ENCODE measurements at regions not wholly inside any gene's neighbourhood (a gene's known extent, or its start where the extent isn't known, plus 50 kb on each side); places are given as distances from the start of the nearest gene placed in this dataset.

DNA sequence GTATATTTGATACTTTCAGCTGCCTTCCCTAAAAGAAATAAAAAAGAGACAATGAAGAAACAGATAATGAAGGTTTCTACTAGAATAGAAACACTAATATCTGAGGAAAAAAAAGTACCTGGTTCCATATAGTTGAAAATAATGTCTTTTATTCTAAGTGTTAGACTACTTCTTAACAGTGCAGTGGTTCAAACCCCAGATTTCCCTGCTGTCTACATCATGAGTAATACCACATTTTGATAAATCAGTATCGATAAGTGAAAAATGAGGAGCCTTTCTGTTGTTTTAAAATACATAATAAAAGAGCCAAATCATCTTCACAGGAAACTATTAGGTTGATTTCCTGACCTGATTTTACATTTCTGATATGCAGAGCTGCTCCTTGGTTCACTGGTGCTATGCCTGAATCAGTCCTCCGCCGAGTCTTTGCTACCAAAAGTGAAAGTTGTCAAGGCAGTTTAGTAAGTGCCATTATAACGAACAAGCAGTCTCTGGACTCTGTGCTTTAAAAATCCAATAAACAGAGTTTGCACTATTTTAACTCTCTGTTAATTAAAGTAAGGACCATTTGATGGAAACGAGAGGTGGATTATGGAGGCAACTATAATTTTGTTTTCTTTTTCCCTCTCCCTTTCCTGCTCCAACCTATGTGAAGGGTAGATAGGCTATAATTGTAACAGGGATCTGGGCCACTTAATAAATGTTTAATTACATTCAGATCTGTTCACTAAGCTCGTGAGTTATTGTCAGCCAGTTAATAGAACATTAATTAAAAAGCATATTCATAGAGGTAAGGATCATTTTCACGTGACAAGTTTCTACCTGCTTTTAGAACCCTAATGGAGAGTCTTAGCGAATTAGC, 724.5 kb upstream of the RAG2 start:
- CTCF ChIA-PET (ENCODE audit: low intra/inter-chr PET ratio, low total read pairs) = no interaction called here

More for the DNA sequence above, 724.5 kb upstream of the RAG2 start:
- H3K27me3 ChIP-seq (ENCODE audit: control insufficient read depth in 1 of 2, insufficient read depth in 2 of 2, low read length in 2 of 2) = no peaks in the 10 kb centered on the region
- no peak overlapping the region for H3K4me3 ChIP-seq (replicated peaks in 1 of 3; ENCODE audit: insufficient read depth in 1 of 3, low read depth in 2 of 3, low read length in 3 of 3)
- DNase-seq (ENCODE audit: low spot score) = no peak
- H3K79me2 ChIP-seq (ENCODE audit: insufficient read depth, low read length) = no peaks in the 10 kb centered on the region
- no peak overlapping the region for H3K9ac ChIP-seq (ENCODE audit: insufficient read depth, low read depth, low read length)
- ATAC-seq = no peak
- BruUV-seq (replicated peaks) = no TSS peak
- in situ Hi-C loops (cut with HindIII; ENCODE audit: extremely low pct_ligation_motif_present, low pct_unique_long_range_greater_than_20kb) = no loop called here
- no peaks in the 10 kb centered on the region for H4K20me1 ChIP-seq (ENCODE audit: insufficient read depth, low read length)
- H3K36me3 ChIP-seq (replicated peaks in 1 of 2; ENCODE audit: control insufficient read depth in 1 of 2, insufficient read depth in 2 of 2, low read length in 2 of 2) = no peaks in the 10 kb centered on the region
- intact Hi-C loops (cut with micrococcal nuclease; ENCODE audit: unreplicated experiment) = no loop called here
- TF ChIP-seq ZSCAN25 (CRISPR knock-in tag; IDR thresholded peaks at IDR 0.05) (no peak), ZBTB42 (CRISPR knock-in tag; IDR thresholded peaks at IDR 0.05) (no peak), ZNF777 (CRISPR knock-in tag; IDR thresholded peaks at IDR 0.05) (no peak), HDAC2 (CRISPR knock-in tag; IDR thresholded peaks at IDR 0.05) (no peak), ZNF781 (CRISPR knock-in tag; IDR thresholded peaks at IDR 0.05; ENCODE audit: borderline replicate concordance, not compliant biosample characterization) (no peak), TARDBP (CRISPR knock-in tag; IDR thresholded peaks at IDR 0.05) (no peak), ARID2 (CRISPR knock-in tag; IDR thresholded peaks at IDR 0.05; ENCODE audit: borderline replicate concordance) (no peak), FOXK1 (CRISPR knock-in tag; IDR thresholded peaks at IDR 0.05; ENCODE audit: borderline replicate concordance, low read depth) (no peak)
- TF ChIP-seq, protein P1, sequence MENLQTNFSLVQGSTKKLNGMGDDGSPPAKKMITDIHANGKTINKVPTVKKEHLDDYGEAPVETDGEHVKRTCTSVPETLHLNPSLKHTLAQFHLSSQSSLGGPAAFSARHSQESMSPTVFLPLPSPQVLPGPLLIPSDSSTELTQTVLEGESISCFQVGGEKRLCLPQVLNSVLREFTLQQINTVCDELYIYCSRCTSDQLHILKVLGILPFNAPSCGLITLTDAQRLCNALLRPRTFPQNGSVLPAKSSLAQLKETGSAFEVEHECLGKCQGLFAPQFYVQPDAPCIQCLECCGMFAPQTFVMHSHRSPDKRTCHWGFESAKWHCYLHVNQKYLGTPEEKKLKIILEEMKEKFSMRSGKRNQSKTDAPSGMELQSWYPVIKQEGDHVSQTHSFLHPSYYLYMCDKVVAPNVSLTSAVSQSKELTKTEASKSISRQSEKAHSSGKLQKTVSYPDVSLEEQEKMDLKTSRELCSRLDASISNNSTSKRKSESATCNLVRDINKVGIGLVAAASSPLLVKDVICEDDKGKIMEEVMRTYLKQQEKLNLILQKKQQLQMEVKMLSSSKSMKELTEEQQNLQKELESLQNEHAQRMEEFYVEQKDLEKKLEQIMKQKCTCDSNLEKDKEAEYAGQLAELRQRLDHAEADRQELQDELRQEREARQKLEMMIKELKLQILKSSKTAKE (CRISPR knock-in tag; IDR thresholded peaks at IDR 0.05; ENCODE audit: borderline replicate concordance) = no peak
- TF ChIP-seq, protein P2, sequence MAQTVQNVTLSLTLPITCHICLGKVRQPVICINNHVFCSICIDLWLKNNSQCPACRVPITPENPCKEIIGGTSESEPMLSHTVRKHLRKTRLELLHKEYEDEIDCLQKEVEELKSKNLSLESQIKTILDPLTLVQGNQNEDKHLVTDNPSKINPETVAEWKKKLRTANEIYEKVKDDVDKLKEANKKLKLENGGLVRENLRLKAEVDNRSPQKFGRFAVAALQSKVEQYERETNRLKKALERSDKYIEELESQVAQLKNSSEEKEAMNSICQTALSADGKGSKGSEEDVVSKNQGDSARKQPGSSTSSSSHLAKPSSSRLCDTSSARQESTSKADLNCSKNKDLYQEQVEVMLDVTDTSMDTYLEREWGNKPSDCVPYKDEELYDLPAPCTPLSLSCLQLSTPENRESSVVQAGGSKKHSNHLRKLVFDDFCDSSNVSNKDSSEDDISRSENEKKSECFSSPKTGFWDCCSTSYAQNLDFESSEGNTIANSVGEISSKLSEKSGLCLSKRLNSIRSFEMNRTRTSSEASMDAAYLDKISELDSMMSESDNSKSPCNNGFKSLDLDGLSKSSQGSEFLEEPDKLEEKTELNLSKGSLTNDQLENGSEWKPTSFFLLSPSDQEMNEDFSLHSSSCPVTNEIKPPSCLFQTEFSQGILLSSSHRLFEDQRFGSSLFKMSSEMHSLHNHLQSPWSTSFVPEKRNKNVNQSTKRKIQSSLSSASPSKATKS (CRISPR knock-in tag; IDR thresholded peaks at IDR 0.05) = no peak
- TF ChIP-seq, protein P3, sequence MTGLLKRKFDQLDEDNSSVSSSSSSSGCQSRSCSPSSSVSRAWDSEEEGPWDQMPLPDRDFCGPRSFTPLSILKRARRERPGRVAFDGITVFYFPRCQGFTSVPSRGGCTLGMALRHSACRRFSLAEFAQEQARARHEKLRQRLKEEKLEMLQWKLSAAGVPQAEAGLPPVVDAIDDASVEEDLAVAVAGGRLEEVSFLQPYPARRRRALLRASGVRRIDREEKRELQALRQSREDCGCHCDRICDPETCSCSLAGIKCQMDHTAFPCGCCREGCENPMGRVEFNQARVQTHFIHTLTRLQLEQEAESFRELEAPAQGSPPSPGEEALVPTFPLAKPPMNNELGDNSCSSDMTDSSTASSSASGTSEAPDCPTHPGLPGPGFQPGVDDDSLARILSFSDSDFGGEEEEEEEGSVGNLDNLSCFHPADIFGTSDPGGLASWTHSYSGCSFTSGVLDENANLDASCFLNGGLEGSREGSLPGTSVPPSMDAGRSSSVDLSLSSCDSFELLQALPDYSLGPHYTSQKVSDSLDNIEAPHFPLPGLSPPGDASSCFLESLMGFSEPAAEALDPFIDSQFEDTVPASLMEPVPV (CRISPR knock-in tag; IDR thresholded peaks at IDR 0.05) = no peak
- TF ChIP-seq, protein P4, sequence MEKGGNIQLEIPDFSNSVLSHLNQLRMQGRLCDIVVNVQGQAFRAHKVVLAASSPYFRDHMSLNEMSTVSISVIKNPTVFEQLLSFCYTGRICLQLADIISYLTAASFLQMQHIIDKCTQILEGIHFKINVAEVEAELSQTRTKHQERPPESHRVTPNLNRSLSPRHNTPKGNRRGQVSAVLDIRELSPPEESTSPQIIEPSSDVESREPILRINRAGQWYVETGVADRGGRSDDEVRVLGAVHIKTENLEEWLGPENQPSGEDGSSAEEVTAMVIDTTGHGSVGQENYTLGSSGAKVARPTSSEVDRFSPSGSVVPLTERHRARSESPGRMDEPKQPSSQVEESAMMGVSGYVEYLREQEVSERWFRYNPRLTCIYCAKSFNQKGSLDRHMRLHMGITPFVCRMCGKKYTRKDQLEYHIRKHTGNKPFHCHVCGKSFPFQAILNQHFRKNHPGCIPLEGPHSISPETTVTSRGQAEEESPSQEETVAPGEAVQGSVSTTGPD (CRISPR knock-in tag; IDR thresholded peaks at IDR 0.05) = no peak
- TF ChIP-seq, protein P5, sequence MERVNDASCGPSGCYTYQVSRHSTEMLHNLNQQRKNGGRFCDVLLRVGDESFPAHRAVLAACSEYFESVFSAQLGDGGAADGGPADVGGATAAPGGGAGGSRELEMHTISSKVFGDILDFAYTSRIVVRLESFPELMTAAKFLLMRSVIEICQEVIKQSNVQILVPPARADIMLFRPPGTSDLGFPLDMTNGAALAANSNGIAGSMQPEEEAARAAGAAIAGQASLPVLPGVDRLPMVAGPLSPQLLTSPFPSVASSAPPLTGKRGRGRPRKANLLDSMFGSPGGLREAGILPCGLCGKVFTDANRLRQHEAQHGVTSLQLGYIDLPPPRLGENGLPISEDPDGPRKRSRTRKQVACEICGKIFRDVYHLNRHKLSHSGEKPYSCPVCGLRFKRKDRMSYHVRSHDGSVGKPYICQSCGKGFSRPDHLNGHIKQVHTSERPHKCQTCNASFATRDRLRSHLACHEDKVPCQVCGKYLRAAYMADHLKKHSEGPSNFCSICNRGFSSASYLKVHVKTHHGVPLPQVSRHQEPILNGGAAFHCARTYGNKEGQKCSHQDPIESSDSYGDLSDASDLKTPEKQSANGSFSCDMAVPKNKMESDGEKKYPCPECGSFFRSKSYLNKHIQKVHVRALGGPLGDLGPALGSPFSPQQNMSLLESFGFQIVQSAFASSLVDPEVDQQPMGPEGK (CRISPR knock-in tag; IDR thresholded peaks at IDR 0.05) = no peak
- no peak for FAIRE-seq
- POLR2A ChIA-PET = no interaction called here
- H3K4me1 ChIP-seq (ENCODE audit: insufficient read depth, low read length) = no peaks in the 10 kb centered on the region
- peaks cover 53% of the 10 kb centered on the region for H3K9me3 ChIP-seq (ENCODE audit: low read length)
- no peak overlapping the region for H2AFZ ChIP-seq (ENCODE audit: low read length)
- WGBS (ENCODE audit: low lambda C conversion rate) = 6% methylated on average over 8 of the region's 8 CpGs
- H3K27ac ChIP-seq (ENCODE audit: extremely low read length, insufficient read depth, low read length) = no peak overlapping the region
- no peak overlapping the region for H3K4me2 ChIP-seq (ENCODE audit: low read depth, low read length)

All from HepG2 (cell line).